SU-DHL-6 (cell line): ENCODE measurements at regions not wholly inside any gene's neighbourhood (a gene's known extent, or its start where the extent isn't known, plus 50 kb on each side); places are given as distances from the start of the nearest gene placed in this dataset.

ENCODE experiments used
- CTCF ChIP-seq: fragments of 200-600 bp; sonication (generic); IDR thresholded peaks from one replicate; pipeline ENCODE4 v1.5.1; 2017; ENCODE audit warnings: antibody characterized with exemption, mild to moderate bottlenecking, low read length, moderate library complexity; ENCODE audit not compliant: insufficient read depth, poor library complexity, severe bottlenecking
- EZH2phosphoT487 ChIP-seq: fragments of 200-600 bp; sonication (generic), shearing (Covaris generic); conservative IDR thresholded peaks from 2 replicates; pipeline ENCODE4 v1.6.1; 2018; ENCODE audit warnings: mild to moderate bottlenecking, antibody characterized with exemption, low read length, moderate library complexity, mixed read lengths

DNA sequence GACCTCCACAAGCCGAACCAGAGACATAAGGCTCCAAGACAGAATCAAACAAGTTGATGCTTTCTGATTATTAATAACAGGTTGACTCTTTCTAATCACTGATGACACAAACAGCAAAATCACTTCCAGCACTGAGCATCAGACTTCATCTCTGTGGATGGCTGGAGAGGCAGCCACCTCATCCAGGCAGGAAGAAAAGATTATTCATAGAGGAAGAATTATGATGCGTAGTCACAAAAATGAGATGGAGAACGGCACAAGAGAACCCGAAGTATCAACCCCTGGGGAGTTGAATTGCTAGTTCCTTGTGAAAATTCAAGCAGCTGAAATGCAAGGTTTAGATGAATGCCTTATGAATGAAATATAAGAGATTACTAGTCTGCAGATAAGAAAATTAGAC lies 49.9 kb upstream of the LMCD1 start:
- no peak for TF ChIP-seq CTCF
- no peak for TF ChIP-seq EZH2phosphoT487
